SH-SY5Y (cell line): ENCODE measurements at regions not wholly inside any gene's neighbourhood (a gene's known extent, or its start where the extent isn't known, plus 50 kb on each side); places are given as distances from the start of the nearest gene placed in this dataset.

ENCODE experiments used
- GATA2 ChIP-seq: IDR thresholded peaks from 2 replicates; pipeline ENCODE4 v1.6.1; 2011; ENCODE audit warnings: mild to moderate bottlenecking, low read depth, low read length
- GATA3 ChIP-seq: IDR thresholded peaks from 2 replicates; pipeline ENCODE4 v1.6.1; 2011; ENCODE audit warnings: low read depth, mild to moderate bottlenecking, low read length, moderate library complexity

DNA sequence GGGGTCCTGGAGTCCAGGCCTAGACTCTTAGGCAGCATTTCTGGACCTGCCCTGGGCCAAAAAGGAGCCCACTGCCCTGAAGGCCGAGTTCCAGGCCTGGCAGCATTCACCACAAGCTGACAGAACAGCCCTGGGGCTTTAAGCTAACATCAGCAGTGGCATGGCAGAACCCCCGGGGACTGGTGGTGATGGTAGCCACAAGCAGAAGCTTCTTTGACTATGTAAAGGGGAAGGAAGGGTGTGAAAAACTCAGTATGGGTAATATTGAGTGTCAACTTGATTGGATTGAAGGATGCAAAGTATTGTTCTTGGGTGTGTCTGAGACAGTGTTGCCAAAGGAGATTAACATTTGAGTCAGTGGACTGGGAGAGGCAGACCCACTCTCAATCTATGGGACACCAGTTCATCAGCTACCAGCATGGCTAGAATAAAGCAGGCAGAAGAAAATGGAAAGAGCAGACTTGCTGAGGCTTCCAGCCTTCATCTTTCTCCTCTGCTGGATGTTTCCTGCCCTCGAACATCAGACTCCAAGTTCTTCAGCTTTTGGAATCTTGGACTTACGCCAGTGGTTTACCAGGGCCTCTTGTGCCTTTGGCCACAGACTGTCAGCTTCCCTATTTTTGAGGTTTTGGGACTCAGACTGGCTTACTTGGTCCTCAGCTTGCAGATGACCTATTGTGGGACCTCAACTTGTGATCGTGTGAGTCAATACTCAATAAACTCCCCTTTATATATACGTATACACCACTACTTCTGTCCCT, 661.0 kb upstream of the C9orf72 start:
- TF ChIP-seq GATA2 (no peak), GATA3 (no peak)
